Activated naive CD4-positive, alpha-beta T cell treated with anti-CD3 and anti-CD28 coated beads, Interleukin-2, amount 10 ng/mL, durations not matched to agents 7 days and 5 days (primary cell): ENCODE measurements at regions not wholly inside any gene's neighbourhood (a gene's known extent, or its start where the extent isn't known, plus 50 kb on each side); places are given as distances from the start of the nearest gene placed in this dataset.

ENCODE experiments used
- CTCF ChIA-PET: fragments of 350-600 bp; sonication (Branson Sonifier 250); formaldehyde crosslinking; loops from one replicate; lab custom pipeline; 2021; ENCODE audit warnings: antibody characterized with exemption; lab: Charles Lee
- DNase-seq: peaks from one replicate; pipeline ENCODE4 v3.0.0-alpha.2; 2020
- H3K27ac Mint-ChIP-seq: one replicate; pipeline ENCODE4 v1.8.0; 2021; ENCODE audit warnings: mild to moderate bottlenecking, moderate library complexity, mixed read lengths
- H3K27me3 Mint-ChIP-seq: one replicate; pipeline ENCODE4 v1.8.0; 2021; ENCODE audit warnings: mild to moderate bottlenecking, mixed read lengths
- H3K36me3 Mint-ChIP-seq: one replicate; pipeline ENCODE4 v1.8.0; 2021; ENCODE audit warnings: mixed read lengths
- H3K4me1 Mint-ChIP-seq: one replicate; pipeline ENCODE4 v1.8.0; 2021; ENCODE audit warnings: mixed read lengths
- H3K4me3 Mint-ChIP-seq: one replicate; pipeline ENCODE4 v1.8.0; 2021; ENCODE audit warnings: mild to moderate bottlenecking, moderate library complexity, mixed read lengths
- H3K9me3 Mint-ChIP-seq: one replicate; pipeline ENCODE4 v1.8.0; 2021; ENCODE audit warnings: mixed read lengths

DNA sequence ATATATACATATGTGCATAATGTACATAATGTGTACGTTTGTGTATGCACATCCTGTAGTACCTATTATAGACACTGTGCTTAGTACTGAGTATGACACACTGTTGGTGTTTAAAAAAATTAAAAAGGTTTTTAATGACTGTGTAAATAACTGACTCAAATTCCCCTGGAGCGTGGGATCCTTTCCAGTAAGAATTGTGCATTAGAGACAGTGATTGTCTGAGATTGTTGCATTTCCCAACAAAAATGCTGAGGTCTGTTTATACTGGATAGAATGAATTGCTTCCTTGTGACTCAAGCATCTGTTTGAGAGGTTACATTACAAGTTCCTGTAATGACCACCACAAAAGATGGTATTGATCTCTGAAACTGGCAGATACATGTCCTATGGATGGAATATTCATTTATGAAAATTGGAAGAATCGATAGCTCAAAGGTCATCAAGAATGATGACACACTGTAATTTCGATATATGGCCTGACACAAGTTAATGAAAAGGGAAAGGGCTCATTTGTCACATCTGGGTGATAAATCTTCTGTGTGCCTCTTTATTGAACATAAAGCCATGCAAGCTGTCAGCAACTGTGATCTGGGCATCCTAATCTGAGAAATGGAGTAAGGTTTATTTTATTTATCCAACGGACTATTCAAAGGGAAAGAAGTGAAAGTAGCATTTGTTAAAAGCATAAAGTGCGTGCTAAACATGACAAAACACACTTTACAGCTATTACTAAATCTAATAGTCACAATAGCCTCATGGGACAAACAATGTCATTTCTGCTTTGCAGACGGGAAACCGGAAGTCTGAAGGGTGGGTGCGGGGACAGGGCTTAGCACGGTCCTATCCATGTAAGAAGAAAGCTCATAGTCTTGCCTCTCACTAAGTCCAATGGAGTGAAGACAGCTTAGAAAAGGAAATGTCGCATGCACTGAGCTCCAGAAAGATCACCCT, 228.8 kb downstream of the CDH11 start:
- no peaks in the 10 kb centered on the region for H3K36me3 Mint-ChIP-seq
- DNase-seq = no peak

DNA sequence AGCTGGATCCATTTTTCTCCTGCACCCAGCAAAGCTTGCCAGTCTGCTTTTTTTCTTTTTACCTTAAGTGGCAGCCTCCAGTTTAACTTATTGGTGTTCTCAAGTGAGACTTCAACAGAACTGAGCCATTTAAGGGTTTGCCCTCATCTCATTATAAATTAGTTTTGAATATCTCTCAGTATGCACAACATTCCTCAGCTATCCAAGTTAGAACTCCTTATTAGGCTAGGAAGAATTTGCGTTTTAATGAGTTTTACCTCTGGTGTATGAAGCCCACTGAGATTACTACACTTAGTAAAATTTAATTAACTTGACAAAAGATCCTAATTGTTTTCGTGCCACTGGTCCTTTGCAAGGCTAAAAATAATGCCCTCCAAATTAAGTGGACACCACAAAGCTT, 232.4 kb downstream of the CDH11 start:
- no peak overlapping the region for H3K4me3 Mint-ChIP-seq
- H3K27ac Mint-ChIP-seq = no peak overlapping the region
- DNase-seq = no peak
- no peaks in the 10 kb centered on the region for H3K36me3 Mint-ChIP-seq
- H3K9me3 Mint-ChIP-seq = peaks cover 17% of the 10 kb centered on the region
- CTCF ChIA-PET = no interaction called here
- H3K4me1 Mint-ChIP-seq = no peaks in the 10 kb centered on the region
- no peaks in the 10 kb centered on the region for H3K27me3 Mint-ChIP-seq

More for the DNA sequence above, 228.8 kb downstream of the CDH11 start:
- H3K9me3 Mint-ChIP-seq = peaks cover 26% of the 10 kb centered on the region
- no peak overlapping the region for H3K4me3 Mint-ChIP-seq
- H3K4me1 Mint-ChIP-seq = no peaks in the 10 kb centered on the region
- H3K27me3 Mint-ChIP-seq = no peaks in the 10 kb centered on the region
- H3K27ac Mint-ChIP-seq = no peak overlapping the region
- CTCF ChIA-PET = no interaction called here

DNA sequence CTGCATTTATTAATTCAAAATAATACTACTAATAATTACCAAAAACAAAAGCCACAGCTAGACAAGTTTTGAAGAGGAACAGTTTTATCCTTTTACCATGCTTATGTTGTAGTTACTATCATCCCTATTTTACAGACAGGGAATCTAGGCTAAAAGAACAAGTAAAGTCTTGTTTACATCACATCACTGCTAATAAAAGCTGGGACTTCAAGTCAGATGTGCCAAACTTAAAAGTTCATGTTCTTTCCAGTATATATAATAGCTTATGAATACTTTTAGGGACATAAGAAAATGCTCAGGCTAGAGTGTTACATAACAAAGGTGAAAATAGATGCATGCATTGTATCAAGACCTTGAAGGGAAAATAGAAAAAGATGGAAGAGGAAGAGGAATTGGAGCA, 234.2 kb downstream of the CDH11 start:
- CTCF ChIA-PET = no interaction called here
- no peaks in the 10 kb centered on the region for H3K27me3 Mint-ChIP-seq
- no peak for DNase-seq
- no peaks in the 10 kb centered on the region for H3K4me1 Mint-ChIP-seq
- peaks cover 10% of the 10 kb centered on the region for H3K9me3 Mint-ChIP-seq
- no peak overlapping the region for H3K27ac Mint-ChIP-seq
- no peak overlapping the region for H3K4me3 Mint-ChIP-seq
- no peaks in the 10 kb centered on the region for H3K36me3 Mint-ChIP-seq

DNA sequence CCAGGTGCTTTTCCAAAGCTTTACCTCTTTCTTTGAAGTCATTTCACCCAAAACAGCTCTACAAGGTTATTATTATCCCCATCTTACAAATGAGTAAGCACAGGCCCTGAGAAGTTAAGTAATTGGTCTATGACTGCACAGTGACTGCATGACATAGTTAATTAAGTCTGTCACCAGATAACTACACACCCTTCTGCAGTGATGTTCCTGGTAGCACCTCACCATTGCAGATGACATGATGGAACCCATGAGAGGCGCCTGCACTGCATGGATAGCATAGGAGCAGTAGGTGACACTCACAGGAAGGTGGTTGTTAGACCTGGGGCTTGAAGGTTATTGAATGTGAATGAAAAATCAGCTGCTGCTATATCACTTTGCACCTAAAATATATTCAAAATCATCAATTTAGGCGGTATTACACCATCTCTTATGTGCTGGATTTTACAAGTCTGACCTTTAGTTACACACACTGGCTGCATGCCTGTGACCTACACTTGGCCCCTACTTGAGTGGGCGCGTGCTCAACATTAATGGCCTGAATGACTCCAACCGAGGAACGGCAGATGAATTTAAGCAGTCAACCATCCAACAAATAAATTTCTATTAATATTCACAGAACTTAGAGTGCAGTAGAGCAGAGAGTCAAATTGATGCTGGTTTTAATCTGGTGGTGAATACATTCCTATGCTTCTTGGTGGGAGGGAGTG, 239.6 kb downstream of the CDH11 start:
- Mint-ChIP-seq H3K4me1 (no peaks in the 10 kb centered on the region), H3K4me3 (no peak overlapping the region), H3K9me3 (peaks cover 16% of the 10 kb centered on the region), H3K36me3 (no peaks in the 10 kb centered on the region), H3K27me3 (no peaks in the 10 kb centered on the region), H3K27ac (no peak overlapping the region)
- no peak for DNase-seq
- CTCF ChIA-PET = no interaction called here

DNA sequence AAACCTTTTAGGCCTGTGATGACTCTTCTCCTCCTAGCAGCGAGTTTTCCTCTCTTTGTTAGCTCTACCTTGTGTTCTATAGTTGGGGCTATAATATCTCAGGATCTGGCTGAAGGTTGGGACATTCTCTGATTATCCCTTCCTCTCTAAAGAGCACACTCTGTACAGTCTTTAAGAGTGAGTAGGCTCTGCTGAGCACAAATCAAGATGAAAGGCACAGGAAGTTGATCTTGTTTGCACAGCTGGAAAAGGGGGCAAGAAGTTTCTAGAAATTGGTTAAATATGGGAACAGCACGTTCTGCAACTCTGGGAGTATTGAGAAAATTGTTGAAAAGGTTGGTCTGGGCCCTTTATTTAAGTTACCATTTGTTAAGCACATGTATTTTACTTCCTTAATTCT, 240.9 kb downstream of the CDH11 start:
- CTCF ChIA-PET = no interaction called here
- Mint-ChIP-seq H3K36me3 (no peaks in the 10 kb centered on the region), H3K9me3 (peaks cover 17% of the 10 kb centered on the region), H3K27ac (no peak overlapping the region), H3K4me3 (no peak overlapping the region), H3K27me3 (no peaks in the 10 kb centered on the region), H3K4me1 (no peaks in the 10 kb centered on the region)
- no peak for DNase-seq

DNA sequence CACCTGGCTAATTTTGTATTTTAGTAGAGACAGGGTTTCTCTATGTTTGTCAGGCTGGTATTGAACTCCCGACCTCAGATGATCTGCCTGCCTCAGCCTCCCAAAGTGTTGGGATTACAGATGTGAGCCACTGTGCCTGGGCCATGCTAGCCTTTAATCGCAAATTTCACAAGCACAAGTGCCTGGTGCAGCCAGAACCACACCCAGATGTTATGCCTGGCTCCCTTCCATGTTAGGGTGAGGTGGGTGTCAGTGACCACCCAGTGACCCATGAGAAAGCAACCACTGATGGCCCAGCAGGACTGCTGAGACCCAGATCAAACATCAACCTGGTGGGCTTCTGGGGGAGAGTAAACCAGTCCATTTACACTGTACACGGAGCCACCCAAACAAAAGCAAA, 241.9 kb downstream of the CDH11 start:
- no peaks in the 10 kb centered on the region for H3K36me3 Mint-ChIP-seq
- H3K27ac Mint-ChIP-seq = no peak overlapping the region
- H3K4me1 Mint-ChIP-seq = no peaks in the 10 kb centered on the region
- H3K9me3 Mint-ChIP-seq = peaks cover 17% of the 10 kb centered on the region
- CTCF ChIA-PET = no interaction called here
- DNase-seq = no peak
- H3K27me3 Mint-ChIP-seq = no peaks in the 10 kb centered on the region
- no peak overlapping the region for H3K4me3 Mint-ChIP-seq

DNA sequence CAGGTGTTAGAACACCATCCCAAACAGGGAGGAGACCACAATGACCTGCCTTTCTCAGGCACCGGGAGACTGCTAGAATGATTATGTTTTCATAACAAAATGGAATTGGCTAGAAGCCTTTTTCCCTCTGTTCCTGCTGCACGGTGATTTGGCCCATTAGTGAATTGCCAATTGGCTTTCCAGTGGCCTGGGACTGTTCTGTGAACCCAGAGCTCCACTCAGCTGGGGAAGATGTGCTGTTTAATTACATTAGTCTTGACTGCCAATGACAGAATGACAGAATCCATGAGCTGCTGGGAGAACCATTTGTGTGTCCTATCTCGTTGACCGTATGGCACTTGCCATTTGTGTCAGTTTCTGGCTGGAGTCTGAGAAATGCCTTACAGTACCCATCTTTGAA, 242.9 kb downstream of the CDH11 start:
- Mint-ChIP-seq H3K27me3 (no peaks in the 10 kb centered on the region), H3K4me3 (no peak overlapping the region), H3K4me1 (no peaks in the 10 kb centered on the region), H3K27ac (no peak overlapping the region), H3K9me3 (peaks cover 16% of the 10 kb centered on the region), H3K36me3 (no peaks in the 10 kb centered on the region)
- no peak for DNase-seq
- CTCF ChIA-PET = no interaction called here

DNA sequence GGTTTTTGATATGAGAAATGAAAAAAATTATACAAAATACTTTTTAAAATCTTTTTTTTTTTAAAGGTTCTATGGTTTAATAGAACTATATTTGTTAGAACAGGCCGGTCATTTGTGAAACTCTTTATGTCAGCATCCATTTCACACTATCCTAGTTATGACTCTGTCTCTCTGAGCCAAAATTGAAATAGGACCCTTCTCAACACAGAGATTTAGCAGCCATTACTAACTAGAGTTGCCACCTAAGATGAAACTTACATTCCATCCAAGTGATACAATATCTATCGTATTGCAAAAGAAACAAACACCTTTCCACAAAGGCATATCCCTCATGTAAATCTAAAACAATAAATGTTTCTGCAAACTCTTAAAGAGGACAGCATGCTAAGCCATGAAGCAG, 249.8 kb downstream of the CDH11 start:
- peaks cover 13% of the 10 kb centered on the region for H3K9me3 Mint-ChIP-seq
- no peaks in the 10 kb centered on the region for H3K4me1 Mint-ChIP-seq
- H3K27ac Mint-ChIP-seq = no peak overlapping the region
- H3K36me3 Mint-ChIP-seq = no peaks in the 10 kb centered on the region
- no peaks in the 10 kb centered on the region for H3K27me3 Mint-ChIP-seq
- H3K4me3 Mint-ChIP-seq = no peak overlapping the region
- DNase-seq = no peak
- CTCF ChIA-PET = no interaction called here

DNA sequence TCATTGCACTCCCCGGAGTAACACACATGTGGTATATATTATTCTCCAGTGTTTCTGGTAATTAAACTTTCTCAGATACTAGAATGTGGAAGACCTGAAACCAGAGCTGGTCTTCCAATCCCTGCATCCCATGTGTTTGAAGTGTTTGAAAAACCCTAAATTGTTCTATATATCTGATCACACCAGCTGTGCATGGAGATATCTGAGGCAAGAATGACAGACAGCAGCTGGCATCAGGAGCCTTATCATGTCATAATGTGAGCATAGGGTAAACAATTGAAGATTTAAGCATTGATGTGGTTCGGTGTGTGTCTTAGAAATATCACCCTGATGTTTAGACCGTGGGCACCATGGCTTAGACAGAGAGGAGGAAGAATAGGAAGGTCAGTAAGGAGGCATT, 251.0 kb downstream of the CDH11 start:
- Mint-ChIP-seq H3K9me3 (peaks cover 10% of the 10 kb centered on the region), H3K4me1 (no peaks in the 10 kb centered on the region), H3K27ac (no peak overlapping the region), H3K27me3 (no peaks in the 10 kb centered on the region), H3K4me3 (no peak overlapping the region), H3K36me3 (no peaks in the 10 kb centered on the region)
- no peak for DNase-seq
- CTCF ChIA-PET = no interaction called here

DNA sequence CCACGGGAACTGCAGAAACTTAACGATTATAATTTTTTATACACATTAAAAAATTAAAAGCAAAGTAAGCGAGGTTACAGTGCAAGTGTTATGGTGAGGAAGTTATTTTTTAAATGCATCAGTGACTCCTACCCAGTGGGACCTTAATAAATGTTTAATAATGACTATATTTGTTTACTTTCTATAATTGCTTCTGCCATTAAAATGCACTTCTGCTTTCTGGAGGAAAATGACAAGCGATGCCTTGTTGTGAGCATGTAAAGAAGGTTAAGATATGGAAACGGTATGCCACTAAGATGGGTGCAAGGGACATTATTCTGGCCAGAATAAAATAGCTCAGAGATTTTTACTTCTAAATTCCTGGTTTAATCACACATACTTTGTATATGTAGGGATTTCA, 252.1 kb downstream of the CDH11 start:
- no peak for DNase-seq
- Mint-ChIP-seq H3K9me3 (peaks cover 10% of the 10 kb centered on the region), H3K27ac (no peak overlapping the region), H3K4me3 (no peak overlapping the region), H3K4me1 (no peaks in the 10 kb centered on the region), H3K27me3 (no peaks in the 10 kb centered on the region), H3K36me3 (no peaks in the 10 kb centered on the region)
- CTCF ChIA-PET = no interaction called here

DNA sequence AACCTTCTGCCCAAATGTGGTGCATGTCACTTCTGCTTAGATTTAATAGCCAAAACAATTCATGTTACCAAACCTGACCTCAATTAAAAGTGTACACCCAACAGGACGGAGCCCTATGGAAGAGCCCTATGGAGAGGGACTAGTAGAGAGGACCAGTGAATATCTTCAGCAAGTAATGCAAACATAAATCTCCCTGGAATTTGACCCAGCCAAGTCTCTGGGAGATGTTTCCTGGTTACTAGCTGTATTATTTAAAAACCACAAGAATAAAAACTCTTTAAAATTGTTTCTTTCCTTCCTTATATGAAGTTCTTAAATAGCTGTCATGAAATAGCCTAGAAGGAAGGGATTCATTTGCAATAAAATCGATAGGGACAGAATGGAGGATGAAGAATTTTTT, 255.8 kb downstream of the CDH11 start:
- no peaks in the 10 kb centered on the region for H3K4me1 Mint-ChIP-seq
- no peaks in the 10 kb centered on the region for H3K27me3 Mint-ChIP-seq
- H3K9me3 Mint-ChIP-seq = peaks cover 13% of the 10 kb centered on the region
- CTCF ChIA-PET = no interaction called here
- H3K36me3 Mint-ChIP-seq = no peaks in the 10 kb centered on the region
- no peak for DNase-seq
- H3K4me3 Mint-ChIP-seq = no peak overlapping the region
- H3K27ac Mint-ChIP-seq = no peak overlapping the region

DNA sequence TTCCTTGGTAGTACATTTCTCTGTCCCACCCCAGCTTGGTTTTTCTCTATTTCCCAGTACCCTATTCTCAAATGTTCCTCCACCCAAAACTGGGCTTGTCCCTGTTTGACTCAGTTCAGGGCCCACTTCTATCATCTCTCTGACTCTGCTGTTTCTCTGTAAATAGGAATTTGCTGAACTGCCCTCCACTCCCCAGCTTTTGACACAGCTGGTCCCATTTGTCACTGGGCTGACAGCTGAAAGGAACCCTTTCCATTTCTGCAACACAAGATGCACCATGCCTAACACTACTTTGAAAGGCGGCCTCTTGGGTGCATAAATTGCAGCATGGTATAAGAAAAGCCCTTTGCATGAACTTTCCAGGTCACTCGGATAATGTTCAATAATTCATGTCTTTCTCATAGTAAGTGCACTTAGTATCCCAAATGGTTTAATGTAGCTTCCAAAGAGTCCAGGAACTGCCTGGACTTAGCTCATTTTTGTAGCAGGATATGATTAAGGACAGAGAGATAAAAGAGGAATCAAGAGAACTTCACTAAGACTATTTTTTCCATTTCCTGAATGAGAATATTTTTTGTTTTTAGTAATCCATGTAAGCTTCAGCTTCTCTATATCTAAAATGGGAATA, 256.7 kb downstream of the CDH11 start:
- Mint-ChIP-seq H3K36me3 (no peaks in the 10 kb centered on the region), H3K27me3 (no peaks in the 10 kb centered on the region), H3K4me3 (no peak overlapping the region), H3K27ac (no peak overlapping the region), H3K9me3 (peaks cover 18% of the 10 kb centered on the region), H3K4me1 (no peaks in the 10 kb centered on the region)
- DNase-seq = no peak
- CTCF ChIA-PET = no interaction called here

DNA sequence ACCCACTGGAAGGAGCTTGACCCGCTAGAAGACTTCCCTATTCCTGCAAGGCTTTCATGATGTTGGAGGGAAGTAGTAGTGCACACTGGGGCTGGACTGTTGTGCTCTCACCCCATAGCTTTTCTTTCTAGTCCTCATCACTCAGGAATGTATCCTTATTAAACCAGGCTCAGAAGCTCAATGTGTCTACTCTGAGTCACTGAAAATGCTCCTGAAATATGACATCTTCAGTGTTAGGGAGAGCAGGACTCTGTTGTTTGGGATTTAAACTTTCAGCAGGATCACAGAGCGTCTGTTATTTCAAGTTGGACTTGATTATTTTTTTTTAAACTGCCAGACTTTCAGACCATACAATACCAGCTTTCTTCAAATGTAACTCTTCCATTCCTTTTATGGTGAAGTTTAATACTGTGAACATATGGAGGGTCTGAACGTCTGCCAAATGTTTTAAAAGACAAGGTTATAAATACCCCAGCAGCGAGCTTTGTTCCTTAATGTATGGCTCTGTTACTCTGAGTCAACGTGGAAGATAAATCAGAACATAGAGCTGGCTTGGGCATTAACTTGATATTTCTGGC, 257.5 kb downstream of the CDH11 start:
- CTCF ChIA-PET = no interaction called here
- peaks cover 17% of the 10 kb centered on the region for H3K9me3 Mint-ChIP-seq
- no peaks in the 10 kb centered on the region for H3K27me3 Mint-ChIP-seq
- no peaks in the 10 kb centered on the region for H3K4me1 Mint-ChIP-seq
- H3K4me3 Mint-ChIP-seq = no peak overlapping the region
- no peaks in the 10 kb centered on the region for H3K36me3 Mint-ChIP-seq
- H3K27ac Mint-ChIP-seq = no peak overlapping the region
- no peak for DNase-seq

DNA sequence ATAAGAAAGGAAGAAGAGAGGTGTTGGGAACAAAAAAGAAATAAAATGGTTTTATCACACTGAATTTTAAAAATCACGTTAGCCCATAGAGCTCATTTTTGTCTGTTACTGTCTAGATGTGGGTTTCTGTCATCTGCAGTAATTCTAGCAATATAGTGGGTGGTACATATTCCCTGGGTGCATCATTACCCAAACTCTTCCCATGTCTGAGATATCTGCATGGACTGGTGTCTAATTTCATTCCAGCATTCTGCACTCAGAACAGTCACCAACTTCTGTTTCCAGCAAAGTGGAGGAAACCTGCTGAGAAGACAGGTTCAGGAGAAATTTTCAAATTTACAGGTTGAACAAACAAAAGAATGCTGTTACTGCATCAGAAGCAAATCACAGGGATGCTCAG, 263.8 kb downstream of the CDH11 start:
- DNase-seq = no peak
- Mint-ChIP-seq H3K36me3 (no peaks in the 10 kb centered on the region), H3K4me3 (no peak overlapping the region), H3K27ac (no peak overlapping the region), H3K4me1 (no peaks in the 10 kb centered on the region), H3K27me3 (no peaks in the 10 kb centered on the region), H3K9me3 (peaks cover 15% of the 10 kb centered on the region)
- CTCF ChIA-PET = no interaction called here
